OCI-LY7 (cell line): ENCODE measurements at regions not wholly inside any gene's neighbourhood (a gene's known extent, or its start where the extent isn't known, plus 50 kb on each side); places are given as distances from the start of the nearest gene placed in this dataset.
A peak's percentile ranks its signal among the peaks of the same experiment; 100 is the strongest.

Experiments used
- BruUV-seq: library from RNA; stranded (reverse); fragments of 400-500 nt; replicated peaks from 2 replicates; lab custom pipeline; 2021; lab: Mats Ljungman, UMichigan
- CTCF ChIA-PET: fragments of 300-600 bp; sonication (Branson Sonifier 250); formaldehyde crosslinking; loops from one replicate; lab custom pipeline; 2022; ENCODE audit warnings: antibody characterized with exemption; ENCODE audit not compliant: unreplicated experiment; lab: Charles Lee
- POLR2A ChIA-PET: fragments of 300-600 bp; sonication (Branson Sonifier 250); formaldehyde crosslinking; loops from one replicate; lab custom pipeline; 2022; ENCODE audit warnings: antibody characterized with exemption; lab: Charles Lee
- DNase-seq: peaks from one replicate; pipeline ENCODE4 v3.0.0-alpha.2; 2015; ENCODE audit warnings: low spot score
- H2AFZ ChIP-seq: fragments of 200-600 bp; sonication (generic), shearing (Covaris generic); 2 replicates; pipeline ENCODE4 v1.6.1; 2014; ENCODE audit warnings: mild to moderate bottlenecking, antibody characterized with exemption, low read length, moderate library complexity
- H3K27ac ChIP-seq: fragments of 200-600 bp; sonication (generic); 2 replicates; pipeline ENCODE4 v1.5.1; 2014; ENCODE audit warnings: mixed run types, low read depth, mild to moderate bottlenecking, moderate library complexity, low read length, inconsistent platforms; ENCODE audit not compliant: poor library complexity, severe bottlenecking
- H3K36me3 ChIP-seq: fragments of 200-600 bp; sonication (generic); 2 replicates; pipeline ENCODE4 v1.6.1; 2014; ENCODE audit warnings: mild to moderate bottlenecking, antibody characterized with exemption, low read length, moderate library complexity, mixed read lengths; ENCODE audit not compliant: insufficient read depth
- H3K4me1 ChIP-seq: fragments of 200-600 bp; sonication (generic); 2 replicates; pipeline ENCODE4 v1.5.1; 2014; ENCODE audit warnings: mild to moderate bottlenecking, low read length; ENCODE audit not compliant: insufficient read depth, poor library complexity, severe bottlenecking
- H3K4me2 ChIP-seq: fragments of 200-600 bp; sonication (generic); 2 replicates; pipeline ENCODE4 v1.6.1; 2014; ENCODE audit warnings: mild to moderate bottlenecking, low read length
- H3K4me3 ChIP-seq: fragments of 200-600 bp; sonication (generic); 2 replicates; pipeline ENCODE4 v1.5.1; 2014; ENCODE audit warnings: mild to moderate bottlenecking, low read depth, low read length; ENCODE audit not compliant: poor library complexity, severe bottlenecking
- H3K79me2 ChIP-seq: fragments of 200-600 bp; sonication (generic); 2 replicates; pipeline ENCODE4 v1.6.1; 2016; ENCODE audit warnings: low read depth, mild to moderate bottlenecking, low read length, moderate library complexity, mixed read lengths; ENCODE audit not compliant: insufficient read depth
- H3K9me2 ChIP-seq: fragments of 200-600 bp; sonication (generic); 2 replicates; pipeline ENCODE4 v1.6.1; 2016; ENCODE audit warnings: mild to moderate bottlenecking, low read length, mixed read lengths; ENCODE audit not compliant: insufficient read depth
- H3K9me3 ChIP-seq: fragments of 200-600 bp; sonication (generic); 2 replicates; pipeline ENCODE4 v1.6.1; 2014; ENCODE audit warnings: mild to moderate bottlenecking, mixed run types, low read length, mixed read lengths
- H4K20me1 ChIP-seq: fragments of 200-600 bp; sonication (generic); 2 replicates; pipeline ENCODE4 v1.6.1; 2014; ENCODE audit warnings: mild to moderate bottlenecking, antibody characterized with exemption, low read length, moderate library complexity, mixed read lengths; ENCODE audit not compliant: insufficient read depth
- EZH2phosphoT487 ChIP-seq: fragments of 200-600 bp; sonication (generic); IDR thresholded peaks from 2 replicates; pipeline ENCODE4 v1.6.1; 2018; ENCODE audit warnings: low read depth, borderline replicate concordance, mild to moderate bottlenecking, mixed run types, antibody characterized with exemption, low read length, moderate library complexity, mixed read lengths
- intact Hi-C: fragments of 100-400 bp; cut with micrococcal nuclease; formaldehyde crosslinking; loops from one replicate; pipeline ENCODE4 v1.10.0; 2022; ENCODE audit not compliant: unreplicated experiment
- TF ChIP-seq, protein P1 (sequence below): fragments of 200-600 bp; sonication (generic); conservative IDR thresholded peaks from 2 replicates; pipeline ENCODE4 v1.5.1; 2014; ENCODE audit warnings: mild to moderate bottlenecking, antibody characterized with exemption, low read length, moderate library complexity, mixed read lengths

DNA sequence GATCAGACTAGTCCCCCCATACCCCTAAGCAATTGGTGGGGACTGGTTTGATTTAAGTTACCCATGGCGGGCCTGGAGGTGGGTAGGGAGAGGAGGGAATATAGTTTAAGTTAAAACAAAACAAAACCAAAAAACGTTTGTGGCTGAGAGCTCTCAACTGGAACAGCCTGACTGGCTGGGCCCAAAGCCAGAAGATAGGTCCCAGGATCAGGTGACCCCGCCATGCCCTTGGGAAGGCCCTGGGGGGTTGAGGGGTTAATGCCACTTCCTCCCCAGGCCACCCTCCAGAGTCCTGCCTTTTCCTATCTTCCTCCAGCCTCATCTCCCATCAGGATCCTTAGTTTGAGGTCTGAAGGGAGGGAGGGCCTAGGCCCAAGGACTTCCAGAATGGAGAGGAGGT, 82.3 kb upstream of the LHX1 start:
- no TSS peak for BruUV-seq
- ChIA-PET POLR2A (no interaction called here), CTCF (no interaction called here)
- Histone ChIP-seq H2AFZ (no peak overlapping the region), H3K9me3 (no peaks in the 10 kb centered on the region), H3K27ac (no peak overlapping the region), H3K79me2 (no peaks in the 10 kb centered on the region), H4K20me1 (no peaks in the 10 kb centered on the region), H3K4me1 (no peaks in the 10 kb centered on the region), H3K4me3 (no peak overlapping the region), H3K4me2 (no peak overlapping the region), H3K36me3 (no peaks in the 10 kb centered on the region), H3K9me2 (no peaks in the 10 kb centered on the region)
- intact Hi-C loops = no loop called here
- TF ChIP-seq EZH2phosphoT487 = no peak
- TF ChIP-seq, protein P1, sequence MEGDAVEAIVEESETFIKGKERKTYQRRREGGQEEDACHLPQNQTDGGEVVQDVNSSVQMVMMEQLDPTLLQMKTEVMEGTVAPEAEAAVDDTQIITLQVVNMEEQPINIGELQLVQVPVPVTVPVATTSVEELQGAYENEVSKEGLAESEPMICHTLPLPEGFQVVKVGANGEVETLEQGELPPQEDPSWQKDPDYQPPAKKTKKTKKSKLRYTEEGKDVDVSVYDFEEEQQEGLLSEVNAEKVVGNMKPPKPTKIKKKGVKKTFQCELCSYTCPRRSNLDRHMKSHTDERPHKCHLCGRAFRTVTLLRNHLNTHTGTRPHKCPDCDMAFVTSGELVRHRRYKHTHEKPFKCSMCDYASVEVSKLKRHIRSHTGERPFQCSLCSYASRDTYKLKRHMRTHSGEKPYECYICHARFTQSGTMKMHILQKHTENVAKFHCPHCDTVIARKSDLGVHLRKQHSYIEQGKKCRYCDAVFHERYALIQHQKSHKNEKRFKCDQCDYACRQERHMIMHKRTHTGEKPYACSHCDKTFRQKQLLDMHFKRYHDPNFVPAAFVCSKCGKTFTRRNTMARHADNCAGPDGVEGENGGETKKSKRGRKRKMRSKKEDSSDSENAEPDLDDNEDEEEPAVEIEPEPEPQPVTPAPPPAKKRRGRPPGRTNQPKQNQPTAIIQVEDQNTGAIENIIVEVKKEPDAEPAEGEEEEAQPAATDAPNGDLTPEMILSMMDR = no peak
- no peak for DNase-seq

DNA sequence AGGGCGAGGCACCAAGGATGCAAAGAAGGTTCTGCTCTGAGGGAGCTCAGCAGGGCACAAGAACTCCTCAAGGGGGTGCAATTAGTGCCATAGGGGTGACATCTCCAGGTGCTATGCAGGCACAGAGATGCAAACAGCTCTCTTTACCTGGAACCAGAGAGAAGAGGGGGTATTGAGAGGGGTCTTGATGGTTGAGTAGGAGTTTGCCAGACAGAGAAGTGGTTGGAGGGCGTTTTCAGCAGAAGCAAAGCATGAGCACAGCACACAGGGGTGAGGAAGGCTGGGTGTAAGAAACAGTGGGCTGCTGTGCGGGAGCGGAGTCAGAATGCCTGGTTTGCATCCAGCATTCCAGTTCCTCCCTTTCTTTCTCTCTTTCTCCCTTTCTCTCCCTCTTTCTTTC, 81.8 kb upstream of the LHX1 start:
- CTCF ChIA-PET = no interaction called here

DNA sequence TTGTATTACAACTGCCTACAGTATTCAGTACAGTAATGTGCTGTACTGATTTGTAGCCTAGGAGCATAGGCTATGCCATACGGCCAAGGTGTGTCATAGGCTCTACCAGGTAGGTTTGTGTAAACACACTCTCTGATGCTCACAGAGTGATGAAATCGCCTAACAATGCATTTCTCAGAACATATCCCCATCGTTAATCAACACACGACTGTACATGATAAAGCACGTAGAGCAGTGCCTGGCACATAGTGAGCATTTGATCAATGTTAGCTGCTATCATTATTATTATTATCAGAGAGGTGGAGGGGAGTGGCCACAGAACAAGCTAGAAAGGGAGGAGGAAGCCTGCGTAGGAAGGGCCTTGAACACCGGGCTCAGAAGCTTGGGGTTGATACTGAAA, 81.1 kb upstream of the LHX1 start:
- DNase-seq = no peak
- Histone ChIP-seq H3K4me3 (no peak overlapping the region), H3K4me1 (no peaks in the 10 kb centered on the region), H3K36me3 (no peaks in the 10 kb centered on the region), H3K9me2 (no peaks in the 10 kb centered on the region), H3K9me3 (no peaks in the 10 kb centered on the region), H3K4me2 (no peak overlapping the region), H4K20me1 (no peaks in the 10 kb centered on the region), H3K27ac (no peak overlapping the region), H2AFZ (no peak overlapping the region), H3K79me2 (no peaks in the 10 kb centered on the region)
- POLR2A ChIA-PET = no interaction called here
- CTCF ChIA-PET = no interaction called here
- BruUV-seq = no TSS peak
- TF ChIP-seq, protein P1 = no peak
- TF ChIP-seq EZH2phosphoT487 = no peak
- intact Hi-C loops = no loop called here

More for the DNA sequence above, 81.8 kb upstream of the LHX1 start:
- H3K4me3 ChIP-seq = no peak overlapping the region
- no peaks in the 10 kb centered on the region for H3K9me2 ChIP-seq
- H3K4me1 ChIP-seq = no peaks in the 10 kb centered on the region
- TF ChIP-seq, protein P1 = no peak
- TF ChIP-seq EZH2phosphoT487 = no peak
- H2AFZ ChIP-seq = no peak overlapping the region
- BruUV-seq = no TSS peak
- no peaks in the 10 kb centered on the region for H3K9me3 ChIP-seq
- POLR2A ChIA-PET = no interaction called here
- intact Hi-C loops = no loop called here
- no peak overlapping the region for H3K27ac ChIP-seq
- H4K20me1 ChIP-seq = no peaks in the 10 kb centered on the region
- H3K79me2 ChIP-seq = no peaks in the 10 kb centered on the region
- no peak overlapping the region for H3K4me2 ChIP-seq
- no peaks in the 10 kb centered on the region for H3K36me3 ChIP-seq
- peak; percentile 1 for DNase-seq
